Duodenal mucosa (tissue), 2 donors: ENCODE measurements at regions not wholly inside any gene's neighbourhood (a gene's known extent, or its start where the extent isn't known, plus 50 kb on each side); places are given as distances from the start of the nearest gene placed in this dataset.

ENCODE experiments used
- H3K27ac ChIP-seq: one replicate; pipeline ENCODE4 v1.7.0; 2013; ENCODE audit warnings: low read depth, low read length
- H3K27me3 ChIP-seq, 2 donors: one replicate each; pipeline ENCODE4 v1.7.0; 2013; ENCODE audit warnings: low read length in 2 of 2, control low read depth in 1 of 2; ENCODE audit not compliant: insufficient read depth in 2 of 2, control insufficient read depth in 1 of 2
- H3K36me3 ChIP-seq, 2 donors: one replicate each; pipeline ENCODE4 v1.7.0; 2013; ENCODE audit warnings: low read length in 2 of 2, control low read depth in 1 of 2; ENCODE audit not compliant: insufficient read depth in 2 of 2, control insufficient read depth in 1 of 2
- H3K4me1 ChIP-seq, 2 donors: one replicate each; pipeline ENCODE4 v1.7.0; 2013; ENCODE audit warnings: low read length in 2 of 2, control low read depth in 1 of 2; ENCODE audit not compliant: insufficient read depth in 2 of 2, control insufficient read depth in 1 of 2
- H3K4me3 ChIP-seq, 2 donors: one replicate each; pipeline ENCODE4 v1.7.0; 2013; ENCODE audit warnings: low read length in 2 of 2, low read depth in 1 of 2
- H3K9ac ChIP-seq, 2 donors: one replicate each; pipeline ENCODE4 v1.7.0; 2013; ENCODE audit warnings: low read length in 2 of 2, low read depth in 1 of 2
- H3K9me3 ChIP-seq, 2 donors: one replicate each; pipeline ENCODE4 v1.7.0; 2013; ENCODE audit warnings: low read length in 2 of 2, control low read depth in 1 of 2; ENCODE audit not compliant: control insufficient read depth in 1 of 2

- no peaks in the 10 kb centered on the region for H3K36me3 ChIP-seq
- no peaks in the 10 kb centered on the region for H3K4me1 ChIP-seq
- no peak overlapping the region for H3K9ac ChIP-seq
- no peak overlapping the region for H3K27ac ChIP-seq
- H3K4me3 ChIP-seq = no peak overlapping the region
- no peaks in the 10 kb centered on the region for H3K27me3 ChIP-seq
- no peaks in the 10 kb centered on the region for H3K9me3 ChIP-seq
Measured at GRCh38 chr17:33596899-33597298, 303.8 kb upstream of the ASIC2 start.

GRCh38 chr17:33598797-33599196, 305.7 kb upstream of the ASIC2 start:
- Histone ChIP-seq H3K4me1 (peaks cover 0 to under 1% of the 10 kb centered on the region in 2 donors), H3K27me3 (no peaks in the 10 kb centered on the region), H3K36me3 (no peaks in the 10 kb centered on the region), H3K9me3 (no peaks in the 10 kb centered on the region), H3K4me3 (no peak overlapping the region), H3K9ac (no peak overlapping the region), H3K27ac (no peak overlapping the region)

GRCh38 chr17:33602981-33603380, 309.9 kb upstream of the ASIC2 start:
- H3K9me3 ChIP-seq = no peaks in the 10 kb centered on the region
- no peak overlapping the region for H3K4me3 ChIP-seq
- no peaks in the 10 kb centered on the region for H3K36me3 ChIP-seq
- H3K4me1 ChIP-seq = peaks cover 0 to 2% of the 10 kb centered on the region in 2 donors
- no peak overlapping the region for H3K9ac ChIP-seq
- no peak overlapping the region for H3K27ac ChIP-seq
- no peaks in the 10 kb centered on the region for H3K27me3 ChIP-seq

DNA sequence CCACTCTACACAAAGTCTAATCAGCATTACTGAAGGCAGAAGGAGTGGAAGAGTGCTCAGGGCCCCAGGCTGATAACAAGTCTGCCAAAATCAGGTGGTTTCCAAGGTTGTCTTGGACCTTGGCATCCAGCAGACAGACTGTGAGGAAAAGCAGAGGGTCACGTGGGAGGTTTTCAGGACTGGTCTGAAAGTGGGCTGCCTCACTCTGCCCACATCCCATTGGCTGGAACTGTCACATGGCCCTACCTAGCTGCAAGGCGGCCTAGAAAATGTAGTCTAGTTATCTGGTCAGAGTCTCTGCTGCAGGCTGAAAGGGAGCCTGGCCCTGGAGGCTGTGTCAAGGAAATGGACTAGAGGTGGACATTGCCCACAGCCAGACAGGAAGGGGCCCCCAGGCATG, 310.7 kb upstream of the ASIC2 start:
- Histone ChIP-seq H3K9me3 (no peaks in the 10 kb centered on the region), H3K4me3 (no peak overlapping the region), H3K36me3 (no peaks in the 10 kb centered on the region), H3K27ac (no peak overlapping the region), H3K4me1 (peaks cover 0 to 2% of the 10 kb centered on the region in 2 donors), H3K9ac (no peak overlapping the region), H3K27me3 (no peaks in the 10 kb centered on the region)

DNA sequence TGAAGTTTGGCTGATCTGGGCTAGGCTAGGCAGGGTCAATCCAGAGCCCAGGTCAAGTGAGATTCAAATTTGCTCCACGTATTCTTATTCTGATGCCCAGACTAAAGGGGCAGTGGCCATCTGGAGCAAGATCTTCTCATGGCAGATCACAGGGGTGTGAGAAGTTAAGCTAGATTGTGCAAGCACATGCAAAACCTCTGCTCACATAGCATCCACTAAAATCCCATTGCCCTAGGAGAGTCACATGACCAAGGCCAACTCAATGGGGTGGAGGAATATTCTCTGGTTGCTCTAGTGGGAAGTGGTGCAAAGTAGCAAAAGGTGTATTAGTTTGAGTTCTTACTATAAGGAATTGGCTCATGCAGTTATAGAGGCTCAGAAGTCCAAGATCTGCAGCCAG, 318.4 kb upstream of the ASIC2 start:
- no peak overlapping the region for H3K27ac ChIP-seq
- no peaks in the 10 kb centered on the region for H3K9me3 ChIP-seq
- no peak overlapping the region for H3K4me3 ChIP-seq
- no peaks in the 10 kb centered on the region for H3K36me3 ChIP-seq
- no peaks in the 10 kb centered on the region for H3K4me1 ChIP-seq
- H3K9ac ChIP-seq = no peak overlapping the region
- H3K27me3 ChIP-seq = no peaks in the 10 kb centered on the region

- no peak overlapping the region for H3K4me3 ChIP-seq
- no peak overlapping the region for H3K9ac ChIP-seq
- no peaks in the 10 kb centered on the region for H3K27me3 ChIP-seq
- H3K27ac ChIP-seq = no peak overlapping the region
- no peaks in the 10 kb centered on the region for H3K4me1 ChIP-seq
- no peaks in the 10 kb centered on the region for H3K9me3 ChIP-seq
- no peaks in the 10 kb centered on the region for H3K36me3 ChIP-seq
Measured at GRCh38 chr17:33615861-33616260, 322.8 kb upstream of the ASIC2 start.

GRCh38 chr17:33623841-33624240, 330.7 kb upstream of the ASIC2 start:
- H3K27ac ChIP-seq = no peak overlapping the region
- H3K9me3 ChIP-seq = no peaks in the 10 kb centered on the region
- no peak overlapping the region for H3K4me3 ChIP-seq
- no peak overlapping the region for H3K9ac ChIP-seq
- H3K36me3 ChIP-seq = no peaks in the 10 kb centered on the region
- H3K27me3 ChIP-seq = no peaks in the 10 kb centered on the region
- H3K4me1 ChIP-seq = no peaks in the 10 kb centered on the region

DNA sequence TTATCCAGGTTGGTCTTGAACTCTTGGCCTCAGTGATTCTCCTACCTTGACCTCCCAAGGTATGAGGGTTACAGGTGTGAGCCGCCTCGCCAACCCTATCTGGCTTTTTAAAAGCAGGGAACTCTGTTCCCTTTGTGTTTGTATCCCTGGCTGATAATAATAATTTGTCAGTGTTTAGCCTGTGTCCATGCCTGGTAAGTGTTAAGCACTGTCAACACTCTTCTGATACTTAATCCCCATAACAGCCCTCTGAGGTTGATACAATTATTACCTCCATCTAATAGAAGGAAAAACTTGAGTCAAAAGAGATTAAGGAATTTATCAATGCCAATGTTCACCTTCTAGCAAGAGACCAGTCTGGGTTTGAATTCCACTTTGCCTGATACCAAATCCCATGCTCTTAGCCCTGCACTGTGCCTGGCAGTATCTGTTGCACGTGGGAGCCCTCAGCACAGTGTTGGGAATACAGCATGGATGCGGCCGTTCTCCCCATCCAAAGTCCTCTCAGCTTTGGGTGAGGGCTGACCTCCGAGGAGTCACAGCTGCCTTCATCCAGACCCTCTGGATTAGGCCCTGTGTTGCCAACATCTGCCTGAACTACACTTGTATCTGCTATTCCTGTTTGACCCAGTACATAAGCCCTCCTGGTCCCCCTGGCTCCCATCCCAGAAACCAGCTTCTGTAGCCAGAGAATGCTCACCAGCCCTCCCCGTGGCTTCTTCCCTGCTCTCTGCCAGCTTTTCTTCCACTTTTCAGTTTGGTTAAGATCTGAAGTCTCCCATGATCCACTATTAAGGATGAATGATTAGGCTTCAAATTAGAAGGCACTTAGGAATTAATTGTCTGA, 335.6 kb upstream of the ASIC2 start:
- H3K36me3 ChIP-seq = no peaks in the 10 kb centered on the region
- no peaks in the 10 kb centered on the region for H3K4me1 ChIP-seq
- H3K4me3 ChIP-seq = no peak overlapping the region
- no peak overlapping the region for H3K27ac ChIP-seq
- no peaks in the 10 kb centered on the region for H3K9me3 ChIP-seq
- H3K27me3 ChIP-seq = peaks cover 0 to 4% of the 10 kb centered on the region in 2 donors
- H3K9ac ChIP-seq = no peak overlapping the region

DNA sequence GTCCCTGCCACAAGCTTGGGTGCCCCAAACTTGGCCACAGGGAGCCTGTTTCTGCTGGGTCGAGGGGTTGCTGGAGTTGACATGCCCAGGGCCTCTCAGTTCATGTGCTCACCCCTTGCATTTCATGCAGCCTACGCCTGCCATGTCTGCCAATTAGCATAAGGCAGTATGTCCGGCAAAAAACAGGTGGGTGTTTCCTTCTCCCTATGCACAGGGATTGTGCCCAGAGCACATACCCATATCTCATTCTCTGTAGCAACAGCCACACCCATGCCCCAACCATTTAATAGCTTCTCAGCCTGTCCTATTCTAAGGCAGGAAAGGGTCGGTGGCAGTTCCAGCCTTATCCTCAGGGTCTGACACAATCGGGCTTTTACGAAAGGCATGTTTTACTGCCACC, 340.4 kb upstream of the ASIC2 start:
- H3K36me3 ChIP-seq = no peaks in the 10 kb centered on the region
- peaks cover 0 to 5% of the 10 kb centered on the region in 2 donors for H3K27me3 ChIP-seq
- no peak overlapping the region for H3K4me3 ChIP-seq

GRCh38 chr17:33637534-33637933, 344.4 kb upstream of the ASIC2 start:
- Histone ChIP-seq H3K9me3 (no peaks in the 10 kb centered on the region), H3K4me3 (no peak overlapping the region), H3K4me1 (no peaks in the 10 kb centered on the region), H3K27ac (no peak overlapping the region), H3K9ac (no peak overlapping the region), H3K27me3 (peaks cover 0 to 5% of the 10 kb centered on the region in 2 donors), H3K36me3 (no peaks in the 10 kb centered on the region)

More for the DNA sequence above, 340.4 kb upstream of the ASIC2 start:
- H3K27ac ChIP-seq = no peak overlapping the region
- H3K9ac ChIP-seq = no peak overlapping the region
- no peaks in the 10 kb centered on the region for H3K4me1 ChIP-seq
- H3K9me3 ChIP-seq = no peaks in the 10 kb centered on the region
